Dermis blood vessel endothelial cell (primary cell): ENCODE measurements at regions not wholly inside any gene's neighbourhood (a gene's known extent, or its start where the extent isn't known, plus 50 kb on each side); places are given as distances from the start of the nearest gene placed in this dataset.
"Not testable (repeated sequence)": the region's sequence is repeated elsewhere in the genome, so short reads cannot be mapped to it uniquely, and the experiment has no call there.

Experiments
- DNase-seq: peaks from one replicate; pipeline ENCODE4 v3.0.0; 2010

GRCh38 chr2:236834284-236834683, 251.4 kb upstream of the COPS8 start:
- DNase-seq = no peak

GRCh38 chr2:236835307-236836024, 250.2 kb upstream of the COPS8 start:
- no peak for DNase-seq

GRCh38 chr2:236836028-236836427, 249.7 kb upstream of the COPS8 start:
- not testable (repeated sequence) for DNase-seq

GRCh38 chr2:236840215-236840614, 245.5 kb upstream of the COPS8 start:
- DNase-seq = no peak

- DNase-seq = no peak
Measured at GRCh38 chr2:236840857-236841256, 244.8 kb upstream of the COPS8 start.

GRCh38 chr2:236841389-236841788, 244.3 kb upstream of the COPS8 start:
- no peak for DNase-seq

GRCh38 chr2:236843161-236843968, 242.3 kb upstream of the COPS8 start:
- DNase-seq = no peak

- DNase-seq = peak; percentile 40
Measured at GRCh38 chr2:236844711-236845110, 241.0 kb upstream of the COPS8 start.

- DNase-seq = no peak
Measured at GRCh38 chr2:236847023-236847422, 238.7 kb upstream of the COPS8 start.

- DNase-seq = no peak
Measured at GRCh38 chr2:236847538-236848263, 238.0 kb upstream of the COPS8 start.

GRCh38 chr2:236848501-236848900, 237.2 kb upstream of the COPS8 start:
- no peak for DNase-seq

GRCh38 chr2:236849508-236849907, 236.2 kb upstream of the COPS8 start:
- DNase-seq = no peak

GRCh38 chr2:236849940-236850339, 235.7 kb upstream of the COPS8 start:
- DNase-seq = no peak

GRCh38 chr2:236851187-236851586, 234.5 kb upstream of the COPS8 start:
- no peak for DNase-seq

- peak; percentile 93 for DNase-seq
Measured at GRCh38 chr2:236852100-236852976, 233.4 kb upstream of the COPS8 start.

GRCh38 chr2:236852977-236853374, 232.7 kb upstream of the COPS8 start:
- no peak for DNase-seq

- no peak for DNase-seq
Measured at GRCh38 chr2:236853585-236854051, 232.1 kb upstream of the COPS8 start.

GRCh38 chr2:236855176-236855865, 230.4 kb upstream of the COPS8 start:
- DNase-seq = no peak

GRCh38 chr2:236855866-236856847, 229.5 kb upstream of the COPS8 start:
- DNase-seq = no peak

- no peak for DNase-seq
Measured at GRCh38 chr2:236856848-236857235, 228.8 kb upstream of the COPS8 start.
